ENCODE measurements at regions not wholly inside any gene's neighbourhood (a gene's known extent, or its start where the extent isn't known, plus 50 kb on each side); places are given as distances from the start of the nearest gene placed in this dataset.

GRCh38 chr13:22993148-22993547 is 187.6 kb upstream of the SGCG start:
- ChIA-PET RAD21 (ENCODE audit: low non-redundant PET in 1 of 2, low total read pairs in 2 of 2, uncharacterized antibody in 2 of 2, unreplicated experiment in 2 of 2) (no interaction called here), CTCF (interaction anchor here (1.3 kb wide), 1 partner anchor 27 kb away, joined by 5 read pairs; no protein-coding TSS in a partner anchor), POLR2A (no interaction called here)
- BruUV-seq (replicated peaks) = no TSS peak
- intact Hi-C loops (cut with micrococcal nuclease) = no loop called here
- Histone ChIP-seq H3K9ac (ENCODE audit: low read length) (no peak overlapping the region), H3K4me1 (ENCODE audit: control insufficient read depth in 1 of 2, insufficient read depth in 2 of 2, low read length in 2 of 2) (no peaks in the 10 kb centered on the region), H4K20me1 (ENCODE audit: insufficient read depth) (no peaks in the 10 kb centered on the region), H3K4me3 (replicated peaks in 1 of 2; ENCODE audit: low read depth in 1 of 2, low read length in 2 of 2) (no peak overlapping the region), H3K9me2 (ENCODE audit: insufficient read depth) (no peaks in the 10 kb centered on the region), H3K27me3 (ENCODE audit: insufficient read depth, low read length) (no peaks in the 10 kb centered on the region), H3K36me3 (ENCODE audit: control insufficient read depth in 1 of 2, insufficient read depth in 2 of 2, low read length in 2 of 2) (no peaks in the 10 kb centered on the region), H3K4me2 (ENCODE audit: low read length) (no peak overlapping the region), H3K27ac (ENCODE audit: low read depth, low read length) (no peak overlapping the region), H3K79me2 (ENCODE audit: insufficient read depth, low read length) (no peaks in the 10 kb centered on the region), H3K9me3 (ENCODE audit: control insufficient read depth in 1 of 2, insufficient read depth in 1 of 2, low read depth in 1 of 2, low read length in 2 of 2) (no peaks in the 10 kb centered on the region), H2AFZ (ENCODE audit: low read depth, low read length, poor library complexity, severe bottlenecking) (no peak overlapping the region)
- TF ChIP-seq SRF (IDR thresholded peaks at IDR 0.05; ENCODE audit: low read depth) = no peak
- no peak for TF ChIP-seq CEBPB (IDR thresholded peaks at IDR 0.05; ENCODE audit: low read depth)
- TF ChIP-seq JUND (IDR thresholded peaks at IDR 0.05) = no peak
- no peak for TF ChIP-seq FOSL1 (IDR thresholded peaks at IDR 0.05; ENCODE audit: low read depth)
- TF ChIP-seq EZH2 (IDR thresholded peaks at IDR 0.05) = no peak
- no peak for ATAC-seq
- DNase-seq (ENCODE audit: low read depth, low spot score) = no peak

- RAD21 ChIA-PET (ENCODE audit: low non-redundant PET in 1 of 2, low total read pairs in 2 of 2, uncharacterized antibody in 2 of 2, unreplicated experiment in 2 of 2) = no interaction called here
- H3K9me3 ChIP-seq (ENCODE audit: control insufficient read depth in 1 of 2, insufficient read depth in 1 of 2, low read depth in 1 of 2, low read length in 2 of 2) = no peaks in the 10 kb centered on the region
- DNase-seq (ENCODE audit: low read depth, low spot score) = no peak
- no peak for ATAC-seq
- H3K27me3 ChIP-seq (ENCODE audit: insufficient read depth, low read length) = no peaks in the 10 kb centered on the region
- POLR2A ChIA-PET = no interaction called here
- H3K9ac ChIP-seq (ENCODE audit: low read length) = no peak overlapping the region
- intact Hi-C loops (cut with micrococcal nuclease) = no loop called here
- no peaks in the 10 kb centered on the region for H3K36me3 ChIP-seq (ENCODE audit: control insufficient read depth in 1 of 2, insufficient read depth in 2 of 2, low read length in 2 of 2)
- no peaks in the 10 kb centered on the region for H3K4me1 ChIP-seq (ENCODE audit: control insufficient read depth in 1 of 2, insufficient read depth in 2 of 2, low read length in 2 of 2)
- no peak overlapping the region for H3K27ac ChIP-seq (ENCODE audit: low read depth, low read length)
- no peak overlapping the region for H3K4me2 ChIP-seq (ENCODE audit: low read length)
- no peak for TF ChIP-seq YY1 (IDR thresholded peaks at IDR 0.05; ENCODE audit: extremely low read depth, insufficient replicate concordance, low read depth, low read length)
- no peak for TF ChIP-seq SP1 (IDR thresholded peaks at IDR 0.05; ENCODE audit: low read depth)
- no peak for TF ChIP-seq EGR1 (IDR thresholded peaks at IDR 0.05; ENCODE audit: low read depth)
- TF ChIP-seq CEBPB (IDR thresholded peaks at IDR 0.05; ENCODE audit: low read depth) = no peak
- no peak for TF ChIP-seq EZH2 (IDR thresholded peaks at IDR 0.05)
- no peak for TF ChIP-seq MAX (IDR thresholded peaks at IDR 0.05)
- no peak for TF ChIP-seq ATF3 (IDR thresholded peaks at IDR 0.05)
- no peak for TF ChIP-seq ZBTB33 (IDR thresholded peaks at IDR 0.05; ENCODE audit: extremely low read depth, insufficient replicate concordance, low read length)
- no peak for TF ChIP-seq ZFX (IDR thresholded peaks at IDR 0.05)
- no peak for TF ChIP-seq FOSL1 (IDR thresholded peaks at IDR 0.05; ENCODE audit: low read depth)
- no peak for TF ChIP-seq ZNF274 (IDR thresholded peaks at IDR 0.05; ENCODE audit: low read depth, low read length)
- TF ChIP-seq ELF1 (IDR thresholded peaks at IDR 0.05; ENCODE audit: borderline replicate concordance, low read depth) = no peak
- H3K4me3 ChIP-seq (replicated peaks in 1 of 2; ENCODE audit: low read depth in 1 of 2, low read length in 2 of 2) = no peak overlapping the region
- no peak overlapping the region for H2AFZ ChIP-seq (ENCODE audit: low read depth, low read length, poor library complexity, severe bottlenecking)
- no peaks in the 10 kb centered on the region for H3K79me2 ChIP-seq (ENCODE audit: insufficient read depth, low read length)
- no TSS peak for BruUV-seq (replicated peaks)
- H3K9me2 ChIP-seq (ENCODE audit: insufficient read depth) = no peaks in the 10 kb centered on the region
- no peaks in the 10 kb centered on the region for H4K20me1 ChIP-seq (ENCODE audit: insufficient read depth)
- CTCF ChIA-PET = no interaction called here
These were observed 177.3 kb upstream of the SGCG start for GRCh38 chr13:23003446-23003845.

Measured in HCT116 (cell line).